AG09309 (cell line): ENCODE measurements at regions not wholly inside any gene's neighbourhood (a gene's known extent, or its start where the extent isn't known, plus 50 kb on each side); places are given as distances from the start of the nearest gene placed in this dataset.

Experiments
- DNase-seq: peaks from one replicate; pipeline ENCODE4 v3.0.0-alpha.2; 2010; ENCODE audit warnings: low read depth
- H3K4me3 ChIP-seq: 2 replicates; pipeline ENCODE4 v1.5.1; 2011; ENCODE audit warnings: mild to moderate bottlenecking, low read depth, low read length, moderate library complexity; ENCODE audit not compliant: control insufficient read depth
- CTCF ChIP-seq: IDR thresholded peaks from 2 replicates; pipeline ENCODE4 v1.5.1; 2011; ENCODE audit warnings: mild to moderate bottlenecking, low read depth, low read length, inconsistent platforms; ENCODE audit not compliant: insufficient read depth, control insufficient read depth; ENCODE audit errors: missing control alignments

DNA sequence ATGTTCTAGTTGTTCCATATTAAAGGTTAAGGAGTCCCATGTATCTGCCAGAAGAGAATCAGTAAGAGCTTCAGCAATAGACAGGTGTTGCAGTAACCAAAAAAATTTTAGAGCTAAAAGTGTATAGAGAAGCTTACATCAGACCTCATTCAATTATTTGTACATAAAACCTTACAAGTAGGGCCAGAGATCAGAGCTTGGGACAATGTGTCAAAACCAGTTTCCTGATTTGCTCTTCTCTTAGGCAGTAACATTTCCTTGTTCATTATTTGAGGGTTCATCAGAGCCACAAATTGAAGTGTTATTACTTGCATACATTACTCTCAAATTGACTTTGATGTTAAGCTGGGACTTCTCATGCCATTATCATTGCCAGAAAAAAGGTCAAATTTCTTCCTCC is 55.5 kb upstream of the ATXN7L3B start:
- no peak overlapping the region for H3K4me3 ChIP-seq
- DNase-seq = no peak
- no peak for TF ChIP-seq CTCF

DNA sequence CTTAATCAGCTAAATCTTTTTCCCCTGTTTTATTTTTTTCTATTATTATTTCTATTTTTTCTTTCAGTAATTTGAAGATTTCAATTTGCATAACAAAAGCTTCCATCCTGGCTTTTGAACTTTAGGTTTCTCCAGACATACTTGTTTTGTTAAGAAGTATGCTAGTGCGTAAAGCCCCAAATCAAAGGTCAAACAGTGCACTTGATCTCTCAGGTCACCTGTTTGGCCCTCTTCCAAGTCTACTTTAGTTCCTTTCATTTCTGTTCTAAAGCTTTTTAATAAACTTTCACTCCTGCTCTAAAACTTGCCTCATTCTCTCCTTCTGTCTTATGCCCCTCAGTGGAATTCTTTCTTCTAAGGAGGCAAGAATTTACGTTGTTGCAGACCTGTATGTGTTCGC is 54.6 kb upstream of the ATXN7L3B start:
- no peak for DNase-seq

More for the DNA sequence above, 54.6 kb upstream of the ATXN7L3B start:
- no peak overlapping the region for H3K4me3 ChIP-seq
- TF ChIP-seq CTCF = no peak
